ENCODE measurements at regions not wholly inside any gene's neighbourhood (a gene's known extent, or its start where the extent isn't known, plus 50 kb on each side); places are given as distances from the start of the nearest gene placed in this dataset.

GRCh38 chr15:69637818-69638217 lies 185.2 kb downstream of the RPLP1 start:
- Histone ChIP-seq H3K4me3 (no peak overlapping the region), H3K27ac (no peak overlapping the region), H3K36me3 (ENCODE audit: low read depth) (no peaks in the 10 kb centered on the region), H3K27me3 (ENCODE audit: insufficient read depth, low read depth) (no peaks in the 10 kb centered on the region), H3K9me2 (ENCODE audit: insufficient read depth) (no peaks in the 10 kb centered on the region), H3K9me3 (ENCODE audit: insufficient read depth, low read depth) (no peaks in the 10 kb centered on the region), H3K4me2 (no peak overlapping the region), H2AFZ (no peak overlapping the region), H3K4me1 (replicated peaks; ENCODE audit: insufficient read depth) (no peaks in the 10 kb centered on the region), H3F3A (ENCODE audit: insufficient read depth, low read depth) (no peaks in the 10 kb centered on the region), H3K79me2 (ENCODE audit: low read depth) (no peaks in the 10 kb centered on the region), H4K20me1 (ENCODE audit: insufficient read depth) (no peaks in the 10 kb centered on the region)
- intact Hi-C loops (cut with micrococcal nuclease; ENCODE audit: unreplicated experiment): no loop called here
- ChIA-PET CTCF (no interaction called here), POLR2A (ENCODE audit: unreplicated experiment) (no interaction called here)
- DNase-seq: no peak
- BruUV-seq (replicated peaks): no TSS peak
- no peak for TF ChIP-seq EZH2 (IDR thresholded peaks at IDR 0.05; ENCODE audit: low read depth)
- TF ChIP-seq CTCF (conservative IDR thresholded peaks at IDR 0.05): no peak

GRCh38 chr15:69643476-69643875 lies 190.9 kb downstream of the RPLP1 start:
- no peaks in the 10 kb centered on the region for H3K36me3 ChIP-seq (ENCODE audit: low read depth)
- ChIA-PET CTCF (no interaction called here), POLR2A (ENCODE audit: unreplicated experiment) (no interaction called here)
- H4K20me1 ChIP-seq (ENCODE audit: insufficient read depth): no peaks in the 10 kb centered on the region
- H2AFZ ChIP-seq: no peak overlapping the region
- H3K9me2 ChIP-seq (ENCODE audit: insufficient read depth): no peaks in the 10 kb centered on the region
- H3K4me3 ChIP-seq: no peak overlapping the region
- no peak overlapping the region for H3K4me2 ChIP-seq
- no peak for TF ChIP-seq EZH2 (IDR thresholded peaks at IDR 0.05; ENCODE audit: low read depth)
- no peak for TF ChIP-seq CTCF (conservative IDR thresholded peaks at IDR 0.05)
- no peaks in the 10 kb centered on the region for H3F3A ChIP-seq (ENCODE audit: insufficient read depth, low read depth)
- DNase-seq: no peak
- H3K27ac ChIP-seq: no peak overlapping the region
- H3K9me3 ChIP-seq (ENCODE audit: insufficient read depth, low read depth): no peaks in the 10 kb centered on the region
- H3K79me2 ChIP-seq (ENCODE audit: low read depth): no peaks in the 10 kb centered on the region
- intact Hi-C loops (cut with micrococcal nuclease; ENCODE audit: unreplicated experiment): no loop called here
- H3K27me3 ChIP-seq (ENCODE audit: insufficient read depth, low read depth): no peaks in the 10 kb centered on the region
- no TSS peak for BruUV-seq (replicated peaks)
- peaks cover 1% of the 10 kb centered on the region for H3K4me1 ChIP-seq (replicated peaks; ENCODE audit: insufficient read depth)

- Histone ChIP-seq H3F3A (ENCODE audit: insufficient read depth, low read depth) (no peaks in the 10 kb centered on the region), H2AFZ (no peak overlapping the region), H3K4me1 (replicated peaks; ENCODE audit: insufficient read depth) (peaks cover 6% of the 10 kb centered on the region), H3K79me2 (ENCODE audit: low read depth) (no peaks in the 10 kb centered on the region), H3K27ac (no peak overlapping the region), H3K9me3 (ENCODE audit: insufficient read depth, low read depth) (no peaks in the 10 kb centered on the region), H3K4me2 (no peak overlapping the region), H3K27me3 (ENCODE audit: insufficient read depth, low read depth) (no peaks in the 10 kb centered on the region), H3K4me3 (no peak overlapping the region), H3K9me2 (ENCODE audit: insufficient read depth) (no peaks in the 10 kb centered on the region), H3K36me3 (ENCODE audit: low read depth) (no peaks in the 10 kb centered on the region), H4K20me1 (ENCODE audit: insufficient read depth) (no peaks in the 10 kb centered on the region)
- BruUV-seq (replicated peaks): no TSS peak
- TF ChIP-seq CTCF (conservative IDR thresholded peaks at IDR 0.05): no peak
- no peak for TF ChIP-seq EZH2 (IDR thresholded peaks at IDR 0.05; ENCODE audit: low read depth)
- no peak for DNase-seq
- ChIA-PET POLR2A (ENCODE audit: unreplicated experiment) (no interaction called here), CTCF (no interaction called here)
- intact Hi-C loops (cut with micrococcal nuclease; ENCODE audit: unreplicated experiment): no loop called here
Measured at GRCh38 chr15:69643971-69644370, 191.4 kb downstream of the RPLP1 start.

Measured in PC-9 (cell line).